ENCODE measurements at regions not wholly inside any gene's neighbourhood (a gene's known extent, or its start where the extent isn't known, plus 50 kb on each side); places are given as distances from the start of the nearest gene placed in this dataset.

DNA sequence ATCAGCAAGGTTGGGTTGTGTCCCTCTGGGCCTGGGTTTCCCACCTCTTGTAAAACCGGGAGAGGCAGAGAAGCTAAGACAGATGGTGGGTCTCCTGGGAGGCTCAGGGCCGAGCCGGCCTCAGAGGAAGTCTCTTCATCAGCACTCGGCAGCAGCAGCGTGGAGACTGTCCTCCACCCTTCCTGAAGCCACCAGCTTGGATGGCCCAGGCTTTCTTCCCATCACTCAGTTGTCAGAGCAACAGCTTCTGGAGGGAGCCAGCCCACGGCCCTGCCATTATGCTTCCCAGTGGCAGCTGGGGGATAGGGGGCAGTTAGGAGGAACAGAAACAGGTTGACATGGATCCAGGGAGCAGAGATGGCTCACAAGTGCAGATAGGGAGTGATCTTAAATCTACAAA lies 191.0 kb downstream of the KATNAL1 start:
- H3K4me3 ChIP-seq (ENCODE audit: low read depth in 1 of 5, low read length in 5 of 5): no peak overlapping the region
- H3K36me3 ChIP-seq (ENCODE audit: control insufficient read depth in 5 of 5, insufficient read depth in 5 of 5, low read length in 5 of 5): no peaks in the 10 kb centered on the region
- no peak overlapping the region for H3K27ac ChIP-seq (ENCODE audit: low read depth, low read length)
- peaks cover 2 to 29% (median 19%) of the 10 kb centered on the region in 5 donors for H3K4me1 ChIP-seq (ENCODE audit: control insufficient read depth in 5 of 5, insufficient read depth in 5 of 5, low read length in 5 of 5)
- no peaks in the 10 kb centered on the region for H3K9me3 ChIP-seq (ENCODE audit: control insufficient read depth in 5 of 5, low read length in 5 of 5)
- no peaks in the 10 kb centered on the region for H3K27me3 ChIP-seq (ENCODE audit: control insufficient read depth in 5 of 5, insufficient read depth in 4 of 5, low read length in 5 of 5)
- no peak overlapping the region for H3K9ac ChIP-seq (ENCODE audit: low read length in 5 of 5)

DNA sequence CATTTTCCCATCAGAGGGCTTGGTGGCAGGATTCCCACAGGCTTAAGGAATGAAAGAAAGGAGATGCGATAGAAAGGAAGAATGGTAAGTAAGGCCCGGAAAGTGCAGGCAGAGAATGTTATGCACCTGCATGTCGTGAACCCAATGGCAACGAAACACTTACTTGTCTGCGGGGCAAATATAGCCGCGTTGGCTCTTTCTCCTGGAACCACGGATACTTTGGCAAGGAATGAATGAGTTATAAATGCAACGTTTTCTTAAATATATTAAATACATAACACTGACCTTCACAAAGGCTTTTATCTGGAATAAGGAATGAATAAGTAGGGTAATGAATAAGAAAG lies 192.1 kb downstream of the KATNAL1 start:
- Histone ChIP-seq H3K9ac (ENCODE audit: low read length in 5 of 5) (peak overlapping the region in 2 of 5 donors; percentile 10 to 16), H3K9me3 (ENCODE audit: control insufficient read depth in 5 of 5, low read length in 5 of 5) (no peaks in the 10 kb centered on the region), H3K27ac (ENCODE audit: low read depth, low read length) (peak overlapping the region; percentile 30), H3K4me1 (ENCODE audit: control insufficient read depth in 5 of 5, insufficient read depth in 5 of 5, low read length in 5 of 5) (peaks cover 2 to 36% (median 19%) of the 10 kb centered on the region in 5 donors), H3K36me3 (ENCODE audit: control insufficient read depth in 5 of 5, insufficient read depth in 5 of 5, low read length in 5 of 5) (no peaks in the 10 kb centered on the region), H3K4me3 (ENCODE audit: low read depth in 1 of 5, low read length in 5 of 5) (peak overlapping the region; percentile 57 to 74 (median 66)), H3K27me3 (ENCODE audit: control insufficient read depth in 5 of 5, insufficient read depth in 4 of 5, low read length in 5 of 5) (no peaks in the 10 kb centered on the region)

DNA sequence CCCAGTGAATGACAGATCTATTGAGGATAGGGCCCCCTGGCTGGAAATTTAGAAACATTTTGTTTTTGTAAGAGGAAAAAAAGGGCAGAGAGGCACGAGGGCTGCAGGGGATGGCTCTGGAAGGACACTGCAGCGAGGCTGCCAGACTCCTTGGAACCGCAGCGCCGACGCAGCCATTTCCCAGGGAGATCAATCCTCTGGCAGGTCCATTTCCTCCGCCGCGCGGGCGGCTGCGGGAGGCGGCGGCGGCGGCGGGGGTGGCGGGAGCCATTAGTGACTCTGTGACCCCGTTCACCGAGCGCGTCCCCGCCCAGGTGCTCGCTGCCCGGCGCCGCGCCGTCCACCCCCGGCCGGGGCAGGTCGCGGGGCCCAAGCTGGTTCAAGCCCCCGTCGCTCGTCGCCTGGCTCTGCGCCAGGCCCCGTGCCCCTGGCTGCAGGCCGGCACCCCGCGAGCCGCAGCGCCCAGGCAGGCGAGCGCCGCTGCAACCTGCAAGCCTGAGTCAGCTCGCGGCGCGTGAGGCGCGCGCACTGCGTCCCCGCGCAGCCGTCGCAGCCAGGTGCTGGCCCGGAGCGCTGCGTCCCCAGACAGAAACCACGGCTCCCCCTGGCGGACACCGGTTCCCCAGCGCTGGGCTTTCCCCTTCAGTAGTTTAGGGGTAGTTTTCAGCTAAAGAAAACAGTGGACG lies 192.6 kb downstream of the KATNAL1 start:
- H3K27me3 ChIP-seq (ENCODE audit: control insufficient read depth in 5 of 5, insufficient read depth in 4 of 5, low read length in 5 of 5): no peaks in the 10 kb centered on the region
- H3K36me3 ChIP-seq (ENCODE audit: control insufficient read depth in 5 of 5, insufficient read depth in 5 of 5, low read length in 5 of 5): no peaks in the 10 kb centered on the region
- peak overlapping the region in 2 of 5 donors; percentile 16 to 58 for H3K9ac ChIP-seq (ENCODE audit: low read length in 5 of 5)
- no peaks in the 10 kb centered on the region for H3K9me3 ChIP-seq (ENCODE audit: control insufficient read depth in 5 of 5, low read length in 5 of 5)
- H3K4me3 ChIP-seq (ENCODE audit: low read depth in 1 of 5, low read length in 5 of 5): peak overlapping the region; percentile 57 to 74 (median 66)
- H3K27ac ChIP-seq (ENCODE audit: low read depth, low read length): peak overlapping the region; percentile 38
- peaks cover 2 to 37% (median 19%) of the 10 kb centered on the region in 5 donors for H3K4me1 ChIP-seq (ENCODE audit: control insufficient read depth in 5 of 5, insufficient read depth in 5 of 5, low read length in 5 of 5)

DNA sequence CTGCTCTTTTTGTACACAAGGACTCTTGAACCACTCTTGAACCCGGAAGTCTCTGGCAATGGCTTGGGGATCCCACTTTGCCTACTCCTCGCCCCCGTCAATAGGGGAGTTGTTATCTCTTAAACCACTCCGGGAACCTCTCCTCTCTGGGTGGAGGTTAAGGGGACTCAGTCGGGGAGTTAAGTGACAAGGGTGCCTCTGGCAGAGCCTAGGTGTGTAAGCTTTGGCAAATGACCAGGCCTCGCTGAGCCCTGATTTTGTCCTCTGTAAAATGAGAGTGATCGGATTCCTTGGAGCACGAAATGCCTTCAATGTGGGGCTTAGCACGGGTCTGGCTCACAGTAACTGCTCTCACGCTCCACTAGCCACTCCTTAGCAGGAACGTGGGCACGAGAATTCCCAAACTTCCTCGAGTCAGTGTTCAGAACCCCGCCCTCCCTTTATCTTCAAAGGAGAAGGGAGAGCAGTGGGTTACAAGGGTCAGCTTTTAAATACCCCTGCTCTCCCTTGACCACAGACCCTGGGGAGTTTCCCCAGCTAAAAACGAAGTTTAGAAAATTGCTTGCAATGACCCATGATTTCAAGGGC lies 193.3 kb downstream of the KATNAL1 start:
- peaks cover 2 to 37% (median 19%) of the 10 kb centered on the region in 5 donors for H3K4me1 ChIP-seq (ENCODE audit: control insufficient read depth in 5 of 5, insufficient read depth in 5 of 5, low read length in 5 of 5)
- peak overlapping the region; percentile 38 for H3K27ac ChIP-seq (ENCODE audit: low read depth, low read length)
- H3K9me3 ChIP-seq (ENCODE audit: control insufficient read depth in 5 of 5, low read length in 5 of 5): no peaks in the 10 kb centered on the region
- H3K27me3 ChIP-seq (ENCODE audit: control insufficient read depth in 5 of 5, insufficient read depth in 4 of 5, low read length in 5 of 5): no peaks in the 10 kb centered on the region
- no peaks in the 10 kb centered on the region for H3K36me3 ChIP-seq (ENCODE audit: control insufficient read depth in 5 of 5, insufficient read depth in 5 of 5, low read length in 5 of 5)
- peak overlapping the region; percentile 42 to 74 (median 66) for H3K4me3 ChIP-seq (ENCODE audit: low read depth in 1 of 5, low read length in 5 of 5)
- peak overlapping the region in 1 of 5 donors; percentile 58 for H3K9ac ChIP-seq (ENCODE audit: low read length in 5 of 5)

DNA sequence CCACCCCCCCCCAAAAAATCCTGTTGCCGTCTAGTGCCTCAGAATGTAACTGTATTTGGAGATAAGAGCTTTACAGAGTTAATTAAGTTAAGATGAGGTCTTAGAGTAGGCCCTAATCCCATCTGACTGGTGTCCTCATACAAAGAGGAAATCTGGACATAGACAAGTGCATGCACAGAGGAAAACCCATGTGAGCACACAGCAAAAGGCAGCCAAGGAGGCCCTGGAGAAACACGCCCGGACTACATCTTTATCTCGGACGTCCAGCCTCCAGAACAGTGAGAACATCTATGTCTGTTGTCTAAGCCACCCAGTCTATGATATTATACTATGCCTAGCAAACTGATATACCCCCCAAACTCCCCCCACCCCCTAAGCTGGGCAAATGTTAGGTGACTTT lies 193.8 kb downstream of the KATNAL1 start:
- Histone ChIP-seq H3K27ac (ENCODE audit: low read depth, low read length) (peak overlapping the region; percentile 38), H3K27me3 (ENCODE audit: control insufficient read depth in 5 of 5, insufficient read depth in 4 of 5, low read length in 5 of 5) (no peaks in the 10 kb centered on the region), H3K4me1 (ENCODE audit: control insufficient read depth in 5 of 5, insufficient read depth in 5 of 5, low read length in 5 of 5) (peaks cover 2 to 37% (median 19%) of the 10 kb centered on the region in 5 donors), H3K9ac (ENCODE audit: low read length in 5 of 5) (no peak overlapping the region), H3K4me3 (ENCODE audit: low read depth in 1 of 5, low read length in 5 of 5) (no peak overlapping the region), H3K9me3 (ENCODE audit: control insufficient read depth in 5 of 5, low read length in 5 of 5) (no peaks in the 10 kb centered on the region), H3K36me3 (ENCODE audit: control insufficient read depth in 5 of 5, insufficient read depth in 5 of 5, low read length in 5 of 5) (no peaks in the 10 kb centered on the region)

DNA sequence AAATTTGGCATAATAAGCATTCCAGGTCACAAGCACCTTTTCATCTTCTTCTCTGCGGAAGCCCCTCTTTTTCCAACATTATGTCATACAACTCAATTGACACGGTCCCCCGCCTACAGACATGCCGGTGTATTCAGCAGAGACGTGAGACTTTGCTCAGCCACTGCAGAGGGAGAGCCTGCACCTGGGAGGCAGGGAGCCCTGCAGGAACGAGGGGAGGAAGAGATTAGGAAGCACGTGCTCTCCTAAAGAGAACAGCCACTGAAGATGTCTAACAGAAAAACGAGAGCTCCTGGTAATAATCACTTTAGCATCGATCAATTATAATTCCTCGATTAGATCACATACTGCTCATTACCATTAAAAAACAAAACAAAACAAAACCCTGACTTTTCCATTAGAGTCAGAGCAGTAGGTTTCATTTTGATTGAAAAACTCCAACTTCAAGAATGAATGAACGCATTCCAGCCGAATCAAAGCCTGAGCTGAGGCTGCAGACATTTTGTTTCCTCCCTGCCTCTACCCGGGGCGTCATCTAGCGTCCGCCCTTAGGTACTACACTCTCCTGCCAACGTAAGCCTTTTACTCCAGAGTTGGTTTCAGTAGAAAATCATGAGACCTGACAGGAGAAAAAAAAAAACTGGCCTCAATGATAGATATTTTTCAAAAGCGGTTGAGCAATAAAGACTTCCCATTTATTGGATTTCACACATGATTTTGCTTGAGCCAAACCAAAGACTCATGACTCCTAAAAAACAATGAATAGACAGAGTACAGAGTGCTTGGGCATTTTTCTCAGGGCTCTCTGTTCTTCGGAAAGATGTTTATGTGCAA lies 194.5 kb downstream of the KATNAL1 start:
- Histone ChIP-seq H3K27ac (ENCODE audit: low read depth, low read length) (peak overlapping the region; percentile 38), H3K27me3 (ENCODE audit: control insufficient read depth in 5 of 5, insufficient read depth in 4 of 5, low read length in 5 of 5) (no peaks in the 10 kb centered on the region), H3K36me3 (ENCODE audit: control insufficient read depth in 5 of 5, insufficient read depth in 5 of 5, low read length in 5 of 5) (no peaks in the 10 kb centered on the region), H3K4me3 (ENCODE audit: low read depth in 1 of 5, low read length in 5 of 5) (peak overlapping the region in 1 of 5 donors; percentile 20), H3K4me1 (ENCODE audit: control insufficient read depth in 5 of 5, insufficient read depth in 5 of 5, low read length in 5 of 5) (peaks cover 2 to 37% (median 19%) of the 10 kb centered on the region in 5 donors), H3K9me3 (ENCODE audit: control insufficient read depth in 5 of 5, low read length in 5 of 5) (no peaks in the 10 kb centered on the region), H3K9ac (ENCODE audit: low read length in 5 of 5) (peak overlapping the region in 1 of 5 donors; percentile 13)

DNA sequence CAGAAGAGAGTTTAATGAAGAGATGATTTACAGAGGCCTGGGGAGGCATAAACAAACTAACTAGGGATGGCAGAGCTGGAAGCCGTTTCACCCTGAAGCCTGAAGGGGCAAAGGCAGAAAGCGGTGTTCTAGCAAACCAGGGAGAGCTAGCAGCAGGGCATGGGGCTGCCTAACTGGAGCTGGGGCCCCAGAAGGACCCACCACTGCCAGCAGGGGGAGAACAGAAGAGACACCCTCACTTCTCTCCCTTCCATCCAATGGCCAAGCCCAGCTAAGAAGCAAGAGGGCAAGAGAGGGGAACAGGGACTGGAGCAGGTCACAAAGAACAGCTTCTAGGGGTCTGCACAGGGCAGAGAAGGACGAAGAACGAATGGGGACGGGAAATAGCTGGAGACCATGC lies 195.5 kb downstream of the KATNAL1 start:
- H3K27ac ChIP-seq (ENCODE audit: low read depth, low read length): no peak overlapping the region

DNA sequence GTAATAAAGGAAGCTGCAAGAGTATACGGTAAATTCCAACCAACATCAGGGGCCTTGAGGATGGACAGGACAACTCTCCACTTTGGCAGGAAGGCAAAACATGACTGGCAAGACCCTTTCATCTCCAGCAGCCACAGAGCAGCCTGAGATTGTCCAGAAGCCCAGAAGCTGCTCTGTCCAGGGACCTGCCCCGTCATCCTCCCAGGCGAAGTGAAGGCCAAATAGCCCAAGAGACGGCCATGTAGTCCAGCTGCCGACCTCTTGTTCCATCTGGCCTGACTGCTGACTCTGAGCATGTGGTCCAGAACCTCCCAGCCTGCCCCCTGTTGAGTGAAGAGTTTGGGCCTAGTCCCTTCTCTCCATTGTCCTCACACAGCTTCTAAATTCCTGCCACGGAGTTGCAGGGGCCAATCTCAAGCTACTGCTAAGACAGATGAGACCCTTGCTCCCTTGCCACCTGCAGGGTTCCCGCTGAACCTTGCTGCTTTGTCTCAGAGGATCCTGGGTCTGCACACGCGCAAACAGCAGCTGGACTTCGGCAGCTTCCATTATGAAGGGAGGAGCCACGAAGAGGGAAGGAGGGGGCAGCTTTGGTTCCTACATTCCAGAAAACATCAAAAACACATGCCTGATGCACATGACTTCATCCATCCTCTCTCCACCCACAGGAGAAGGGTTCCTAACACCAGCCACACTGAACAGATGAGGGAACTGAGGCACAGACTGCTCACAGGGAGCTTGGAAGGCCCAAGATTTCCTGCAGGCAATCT lies 196.9 kb downstream of the KATNAL1 start:
- Histone ChIP-seq H3K36me3 (ENCODE audit: control insufficient read depth in 5 of 5, insufficient read depth in 5 of 5, low read length in 5 of 5) (no peaks in the 10 kb centered on the region), H3K4me1 (ENCODE audit: control insufficient read depth in 5 of 5, insufficient read depth in 5 of 5, low read length in 5 of 5) (peaks cover 2 to 37% (median 19%) of the 10 kb centered on the region in 5 donors), H3K4me3 (ENCODE audit: low read depth in 1 of 5, low read length in 5 of 5) (no peak overlapping the region), H3K9me3 (ENCODE audit: control insufficient read depth in 5 of 5, low read length in 5 of 5) (no peaks in the 10 kb centered on the region), H3K27ac (ENCODE audit: low read depth, low read length) (no peak overlapping the region), H3K9ac (ENCODE audit: low read length in 5 of 5) (no peak overlapping the region), H3K27me3 (ENCODE audit: control insufficient read depth in 5 of 5, insufficient read depth in 4 of 5, low read length in 5 of 5) (peaks cover 0 to 3% (median 0%) of the 10 kb centered on the region in 5 donors)

More for the DNA sequence above, 195.5 kb downstream of the KATNAL1 start:
- H3K9ac ChIP-seq (ENCODE audit: low read length in 5 of 5): no peak overlapping the region
- H3K4me1 ChIP-seq (ENCODE audit: control insufficient read depth in 5 of 5, insufficient read depth in 5 of 5, low read length in 5 of 5): peaks cover 2 to 37% (median 19%) of the 10 kb centered on the region in 5 donors
- no peak overlapping the region for H3K4me3 ChIP-seq (ENCODE audit: low read depth in 1 of 5, low read length in 5 of 5)
- H3K9me3 ChIP-seq (ENCODE audit: control insufficient read depth in 5 of 5, low read length in 5 of 5): no peaks in the 10 kb centered on the region
- peaks cover 0 to 3% (median 0%) of the 10 kb centered on the region in 5 donors for H3K27me3 ChIP-seq (ENCODE audit: control insufficient read depth in 5 of 5, insufficient read depth in 4 of 5, low read length in 5 of 5)
- no peaks in the 10 kb centered on the region for H3K36me3 ChIP-seq (ENCODE audit: control insufficient read depth in 5 of 5, insufficient read depth in 5 of 5, low read length in 5 of 5)

DNA sequence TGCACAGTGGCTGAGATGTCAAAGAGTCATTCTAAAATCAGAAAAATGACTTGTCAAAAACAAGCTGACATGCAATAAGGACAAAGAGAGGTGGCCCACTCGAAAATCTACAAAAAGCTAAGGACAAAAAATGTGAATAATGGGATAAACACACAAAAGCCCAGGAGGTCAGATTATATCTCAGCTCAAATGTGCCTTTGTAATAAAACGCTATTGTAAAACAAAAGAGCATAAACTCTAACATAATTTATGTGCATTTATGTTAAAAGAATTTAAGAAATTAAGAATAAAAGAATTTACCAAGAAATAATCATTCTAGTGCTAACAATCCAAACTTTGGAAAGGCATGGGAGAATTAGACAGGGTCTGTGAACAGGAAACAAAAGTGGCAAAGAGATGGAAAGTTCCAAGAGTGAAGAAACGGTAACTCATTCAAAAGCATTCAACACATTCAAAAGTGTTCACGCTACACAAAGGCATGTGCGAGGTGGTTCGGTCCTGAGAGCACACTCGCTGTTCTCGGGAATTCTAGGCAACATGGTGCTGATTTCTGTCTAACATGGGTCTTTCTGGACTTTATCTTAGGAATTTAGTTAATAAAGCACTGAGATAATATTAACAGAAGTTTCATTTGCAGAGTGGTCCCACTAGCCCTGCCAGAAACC lies 197.7 kb downstream of the KATNAL1 start:
- no peak overlapping the region for H3K4me3 ChIP-seq (ENCODE audit: low read depth in 1 of 5, low read length in 5 of 5)
- H3K36me3 ChIP-seq (ENCODE audit: control insufficient read depth in 5 of 5, insufficient read depth in 5 of 5, low read length in 5 of 5): no peaks in the 10 kb centered on the region
- H3K9me3 ChIP-seq (ENCODE audit: control insufficient read depth in 5 of 5, low read length in 5 of 5): no peaks in the 10 kb centered on the region
- H3K27ac ChIP-seq (ENCODE audit: low read depth, low read length): no peak overlapping the region
- peaks cover 0 to 3% (median 0%) of the 10 kb centered on the region in 5 donors for H3K27me3 ChIP-seq (ENCODE audit: control insufficient read depth in 5 of 5, insufficient read depth in 4 of 5, low read length in 5 of 5)
- no peak overlapping the region for H3K9ac ChIP-seq (ENCODE audit: low read length in 5 of 5)
- peaks cover 0 to 29% (median 14%) of the 10 kb centered on the region in 5 donors for H3K4me1 ChIP-seq (ENCODE audit: control insufficient read depth in 5 of 5, insufficient read depth in 5 of 5, low read length in 5 of 5)
